GM20000 (cell line): ENCODE measurements at regions not wholly inside any gene's neighbourhood (a gene's known extent, or its start where the extent isn't known, plus 50 kb on each side); places are given as distances from the start of the nearest gene placed in this dataset.

Experiments used
- DNase-seq: peaks from one replicate; pipeline ENCODE4 v3.0.0; 2012; ENCODE audit warnings: low spot score
- CTCF ChIP-seq: IDR thresholded peaks from 2 replicates; pipeline ENCODE4 v1.5.1; 2012; ENCODE audit warnings: mild to moderate bottlenecking, control low read depth; ENCODE audit errors: extremely low read depth, missing control alignments

- no peak for DNase-seq
These were observed 304.9 kb downstream of the DHX15 start for GRCh38 chr4:24279469-24279868.

GRCh38 chr4:24278693-24279092 is 305.7 kb downstream of the DHX15 start:
- TF ChIP-seq CTCF = no peak
- no peak for DNase-seq

More at GRCh38 chr4:24279469-24279868, 304.9 kb downstream of the DHX15 start:
- TF ChIP-seq CTCF = no peak

- TF ChIP-seq CTCF = no peak
- no peak for DNase-seq
These were observed 309.9 kb downstream of the DHX15 start for GRCh38 chr4:24274381-24274941.

- TF ChIP-seq CTCF = no peak
- no peak for DNase-seq
These were observed 311.2 kb downstream of the DHX15 start for GRCh38 chr4:24273136-24273535.

- TF ChIP-seq CTCF = no peak
- DNase-seq = no peak
These were observed 317.2 kb downstream of the DHX15 start for GRCh38 chr4:24266951-24267722.

GRCh38 chr4:24265989-24266388 is 318.4 kb downstream of the DHX15 start:
- no peak for TF ChIP-seq CTCF
- DNase-seq = no peak

GRCh38 chr4:24262616-24263015 is 321.7 kb downstream of the DHX15 start:
- no peak for DNase-seq

More at GRCh38 chr4:24262616-24263015, 321.7 kb downstream of the DHX15 start:
- no peak for TF ChIP-seq CTCF
